ENCODE measurements at regions not wholly inside any gene's neighbourhood (a gene's known extent, or its start where the extent isn't known, plus 50 kb on each side); places are given as distances from the start of the nearest gene placed in this dataset.

GRCh38 chr4:28378109-28378830 is 1517.6 kb downstream of the STIM2 start:
- H3K4me1 ChIP-seq (ENCODE audit: control insufficient read depth in 1 of 2, insufficient read depth in 2 of 2, low read length in 2 of 2): no peaks in the 10 kb centered on the region
- H3K9me3 ChIP-seq (ENCODE audit: control insufficient read depth in 1 of 2, low read length in 2 of 2): peaks cover 0 to 5% of the 10 kb centered on the region in 2 donors
- H3K27me3 ChIP-seq (ENCODE audit: low read depth, low read length): no peaks in the 10 kb centered on the region
- no peak overlapping the region for H3K27ac ChIP-seq (ENCODE audit: low read length)
- H3K36me3 ChIP-seq (ENCODE audit: control insufficient read depth in 1 of 2, insufficient read depth in 2 of 2, low read length in 2 of 2): no peaks in the 10 kb centered on the region
- no peak overlapping the region for H3K4me3 ChIP-seq (ENCODE audit: low read depth in 1 of 2, low read length in 2 of 2)

GRCh38 chr4:28385801-28386200 is 1525.2 kb downstream of the STIM2 start:
- H3K27ac ChIP-seq (ENCODE audit: low read length): no peak overlapping the region
- H3K4me3 ChIP-seq (ENCODE audit: low read depth in 1 of 2, low read length in 2 of 2): no peak overlapping the region
- H3K36me3 ChIP-seq (ENCODE audit: control insufficient read depth in 1 of 2, insufficient read depth in 2 of 2, low read length in 2 of 2): no peaks in the 10 kb centered on the region
- H3K27me3 ChIP-seq (ENCODE audit: low read depth, low read length): no peaks in the 10 kb centered on the region
- peaks cover 0 to 5% of the 10 kb centered on the region in 2 donors for H3K9me3 ChIP-seq (ENCODE audit: control insufficient read depth in 1 of 2, low read length in 2 of 2)
- H3K4me1 ChIP-seq (ENCODE audit: control insufficient read depth in 1 of 2, insufficient read depth in 2 of 2, low read length in 2 of 2): no peaks in the 10 kb centered on the region

GRCh38 chr4:28386776-28387175 is 1526.1 kb downstream of the STIM2 start:
- no peak overlapping the region for H3K4me3 ChIP-seq (ENCODE audit: low read depth in 1 of 2, low read length in 2 of 2)
- no peaks in the 10 kb centered on the region for H3K9me3 ChIP-seq (ENCODE audit: control insufficient read depth in 1 of 2, low read length in 2 of 2)
- no peaks in the 10 kb centered on the region for H3K4me1 ChIP-seq (ENCODE audit: control insufficient read depth in 1 of 2, insufficient read depth in 2 of 2, low read length in 2 of 2)
- H3K27ac ChIP-seq (ENCODE audit: low read length): no peak overlapping the region
- no peaks in the 10 kb centered on the region for H3K27me3 ChIP-seq (ENCODE audit: low read depth, low read length)
- no peaks in the 10 kb centered on the region for H3K36me3 ChIP-seq (ENCODE audit: control insufficient read depth in 1 of 2, insufficient read depth in 2 of 2, low read length in 2 of 2)

GRCh38 chr4:28388471-28388870 is 1527.8 kb downstream of the STIM2 start:
- Histone ChIP-seq H3K27me3 (ENCODE audit: low read depth, low read length) (no peaks in the 10 kb centered on the region), H3K27ac (ENCODE audit: low read length) (no peak overlapping the region), H3K9me3 (ENCODE audit: control insufficient read depth in 1 of 2, low read length in 2 of 2) (no peaks in the 10 kb centered on the region), H3K36me3 (ENCODE audit: control insufficient read depth in 1 of 2, insufficient read depth in 2 of 2, low read length in 2 of 2) (no peaks in the 10 kb centered on the region), H3K4me3 (ENCODE audit: low read depth in 1 of 2, low read length in 2 of 2) (no peak overlapping the region), H3K4me1 (ENCODE audit: control insufficient read depth in 1 of 2, insufficient read depth in 2 of 2, low read length in 2 of 2) (no peaks in the 10 kb centered on the region)

GRCh38 chr4:28391877-28392276 is 1531.2 kb downstream of the STIM2 start:
- no peaks in the 10 kb centered on the region for H3K36me3 ChIP-seq (ENCODE audit: control insufficient read depth in 1 of 2, insufficient read depth in 2 of 2, low read length in 2 of 2)
- H3K27ac ChIP-seq (ENCODE audit: low read length): no peak overlapping the region
- H3K9me3 ChIP-seq (ENCODE audit: control insufficient read depth in 1 of 2, low read length in 2 of 2): no peaks in the 10 kb centered on the region
- no peaks in the 10 kb centered on the region for H3K4me1 ChIP-seq (ENCODE audit: control insufficient read depth in 1 of 2, insufficient read depth in 2 of 2, low read length in 2 of 2)
- no peak overlapping the region for H3K4me3 ChIP-seq (ENCODE audit: low read depth in 1 of 2, low read length in 2 of 2)
- H3K27me3 ChIP-seq (ENCODE audit: low read depth, low read length): no peaks in the 10 kb centered on the region

GRCh38 chr4:28402751-28403150 is 1542.1 kb downstream of the STIM2 start:
- Histone ChIP-seq H3K4me3 (ENCODE audit: low read depth in 1 of 2, low read length in 2 of 2) (no peak overlapping the region), H3K27ac (ENCODE audit: low read length) (no peak overlapping the region), H3K27me3 (ENCODE audit: low read depth, low read length) (no peaks in the 10 kb centered on the region), H3K9me3 (ENCODE audit: control insufficient read depth in 1 of 2, low read length in 2 of 2) (no peaks in the 10 kb centered on the region), H3K36me3 (ENCODE audit: control insufficient read depth in 1 of 2, insufficient read depth in 2 of 2, low read length in 2 of 2) (no peaks in the 10 kb centered on the region), H3K4me1 (ENCODE audit: control insufficient read depth in 1 of 2, insufficient read depth in 2 of 2, low read length in 2 of 2) (no peaks in the 10 kb centered on the region)

GRCh38 chr4:28421221-28421620 is 1560.6 kb downstream of the STIM2 start:
- Histone ChIP-seq H3K4me3 (ENCODE audit: low read depth in 1 of 2, low read length in 2 of 2) (no peak overlapping the region), H3K36me3 (ENCODE audit: control insufficient read depth in 1 of 2, insufficient read depth in 2 of 2, low read length in 2 of 2) (no peaks in the 10 kb centered on the region), H3K4me1 (ENCODE audit: control insufficient read depth in 1 of 2, insufficient read depth in 2 of 2, low read length in 2 of 2) (no peaks in the 10 kb centered on the region), H3K9me3 (ENCODE audit: control insufficient read depth in 1 of 2, low read length in 2 of 2) (peaks cover 0 to 4% of the 10 kb centered on the region in 2 donors), H3K27ac (ENCODE audit: low read length) (no peak overlapping the region), H3K27me3 (ENCODE audit: low read depth, low read length) (no peaks in the 10 kb centered on the region)

GRCh38 chr4:28426251-28426650 is 1565.6 kb downstream of the STIM2 start:
- Histone ChIP-seq H3K27ac (ENCODE audit: low read length) (no peak overlapping the region), H3K4me3 (ENCODE audit: low read depth in 1 of 2, low read length in 2 of 2) (no peak overlapping the region), H3K4me1 (ENCODE audit: control insufficient read depth in 1 of 2, insufficient read depth in 2 of 2, low read length in 2 of 2) (no peaks in the 10 kb centered on the region), H3K9me3 (ENCODE audit: control insufficient read depth in 1 of 2, low read length in 2 of 2) (peaks cover 0 to 4% of the 10 kb centered on the region in 2 donors), H3K36me3 (ENCODE audit: control insufficient read depth in 1 of 2, insufficient read depth in 2 of 2, low read length in 2 of 2) (no peaks in the 10 kb centered on the region), H3K27me3 (ENCODE audit: low read depth, low read length) (no peaks in the 10 kb centered on the region)

- no peaks in the 10 kb centered on the region for H3K36me3 ChIP-seq (ENCODE audit: control insufficient read depth in 1 of 2, insufficient read depth in 2 of 2, low read length in 2 of 2)
- H3K9me3 ChIP-seq (ENCODE audit: control insufficient read depth in 1 of 2, low read length in 2 of 2): peaks cover 0 to 4% of the 10 kb centered on the region in 2 donors
These were observed 1566.9 kb downstream of the STIM2 start for GRCh38 chr4:28427306-28428085.

GRCh38 chr4:28432348-28433025 is 1571.8 kb downstream of the STIM2 start:
- Histone ChIP-seq H3K27ac (ENCODE audit: low read length) (no peak overlapping the region), H3K4me1 (ENCODE audit: control insufficient read depth in 1 of 2, insufficient read depth in 2 of 2, low read length in 2 of 2) (no peaks in the 10 kb centered on the region), H3K4me3 (ENCODE audit: low read depth in 1 of 2, low read length in 2 of 2) (no peak overlapping the region), H3K9me3 (ENCODE audit: control insufficient read depth in 1 of 2, low read length in 2 of 2) (no peaks in the 10 kb centered on the region), H3K27me3 (ENCODE audit: low read depth, low read length) (no peaks in the 10 kb centered on the region), H3K36me3 (ENCODE audit: control insufficient read depth in 1 of 2, insufficient read depth in 2 of 2, low read length in 2 of 2) (no peaks in the 10 kb centered on the region)

More at GRCh38 chr4:28427306-28428085, 1566.9 kb downstream of the STIM2 start:
- no peak overlapping the region for H3K4me3 ChIP-seq (ENCODE audit: low read depth in 1 of 2, low read length in 2 of 2)
- H3K4me1 ChIP-seq (ENCODE audit: control insufficient read depth in 1 of 2, insufficient read depth in 2 of 2, low read length in 2 of 2): no peaks in the 10 kb centered on the region
- no peaks in the 10 kb centered on the region for H3K27me3 ChIP-seq (ENCODE audit: low read depth, low read length)
- H3K27ac ChIP-seq (ENCODE audit: low read length): no peak overlapping the region

- Histone ChIP-seq H3K36me3 (ENCODE audit: control insufficient read depth in 1 of 2, insufficient read depth in 2 of 2, low read length in 2 of 2) (no peaks in the 10 kb centered on the region), H3K4me1 (ENCODE audit: control insufficient read depth in 1 of 2, insufficient read depth in 2 of 2, low read length in 2 of 2) (no peaks in the 10 kb centered on the region), H3K27ac (ENCODE audit: low read length) (no peak overlapping the region), H3K27me3 (ENCODE audit: low read depth, low read length) (no peaks in the 10 kb centered on the region), H3K4me3 (ENCODE audit: low read depth in 1 of 2, low read length in 2 of 2) (no peak overlapping the region), H3K9me3 (ENCODE audit: control insufficient read depth in 1 of 2, low read length in 2 of 2) (no peaks in the 10 kb centered on the region)
These were observed 1574.7 kb downstream of the STIM2 start for GRCh38 chr4:28435314-28435713.
